Calu3 (cell line): ENCODE measurements at regions not wholly inside any gene's neighbourhood (a gene's known extent, or its start where the extent isn't known, plus 50 kb on each side); places are given as distances from the start of the nearest gene placed in this dataset.

Experiments used
- BruUV-seq: library from RNA; stranded (reverse); fragments of 400-500 nt; replicated peaks from 2 replicates; lab custom pipeline; 2021; lab: Mats Ljungman, UMichigan
- CTCF ChIA-PET: fragments of 300-600 bp; sonication (Branson Sonifier 250); formaldehyde crosslinking; loops from one replicate; lab custom pipeline; 2022; ENCODE audit warnings: antibody characterized with exemption; lab: Charles Lee
- DNase-seq: peaks from one replicate; pipeline ENCODE4 v3.0.0; 2022
- H3K27ac Mint-ChIP-seq: one replicate; pipeline ENCODE4 v1.8.0; 2022; ENCODE audit warnings: mixed read lengths; ENCODE audit not compliant: unreplicated experiment
- H3K27me3 Mint-ChIP-seq: one replicate; pipeline ENCODE4 v1.8.0; 2022; ENCODE audit warnings: mixed read lengths; ENCODE audit not compliant: unreplicated experiment
- H3K36me3 Mint-ChIP-seq: one replicate; pipeline ENCODE4 v1.8.0; 2022; ENCODE audit warnings: mild to moderate bottlenecking, moderate library complexity, mixed read lengths; ENCODE audit not compliant: insufficient read depth, unreplicated experiment
- H3K4me1 Mint-ChIP-seq: one replicate; pipeline ENCODE4 v1.8.0; 2022; ENCODE audit warnings: mild to moderate bottlenecking, low read depth, mixed read lengths; ENCODE audit not compliant: unreplicated experiment
- H3K4me3 Mint-ChIP-seq: one replicate; pipeline ENCODE4 v1.8.0; 2022; ENCODE audit warnings: mild to moderate bottlenecking, low read depth, moderate library complexity, mixed read lengths; ENCODE audit not compliant: unreplicated experiment
- H3K9me3 Mint-ChIP-seq: one replicate; pipeline ENCODE4 v1.8.0; 2022; ENCODE audit warnings: low read depth, mixed read lengths; ENCODE audit not compliant: unreplicated experiment
- CTCF ChIP-seq: fragments of 200-600 bp; IDR thresholded peaks from one replicate; pipeline ENCODE4 v1.8.0; 2022; ENCODE audit warnings: antibody characterized with exemption; ENCODE audit not compliant: unreplicated experiment
- intact Hi-C: fragments of 100-400 bp; cut with micrococcal nuclease; formaldehyde crosslinking; loops from one replicate; pipeline ENCODE4 v1.10.0; 2022; ENCODE audit not compliant: unreplicated experiment

GRCh38 chr16:79815049-79815448 is 214.5 kb upstream of the MAF start:
- Mint-ChIP-seq H3K4me3 (no peak overlapping the region), H3K36me3 (no peaks in the 10 kb centered on the region), H3K27me3 (no peaks in the 10 kb centered on the region), H3K27ac (no peak overlapping the region), H3K4me1 (no peaks in the 10 kb centered on the region), H3K9me3 (no peaks in the 10 kb centered on the region)
- no TSS peak for BruUV-seq
- intact Hi-C loops: no loop called here
- no peak for TF ChIP-seq CTCF
- CTCF ChIA-PET: no interaction called here
- no peak for DNase-seq

- BruUV-seq: no TSS peak
- H3K27me3 Mint-ChIP-seq: peaks cover 8% of the 10 kb centered on the region
Observed at GRCh38 chr16:79814124-79814523, 213.6 kb upstream of the MAF start.

GRCh38 chr16:79811541-79811940 is 211.0 kb upstream of the MAF start:
- H3K4me3 Mint-ChIP-seq: no peak overlapping the region
- no peaks in the 10 kb centered on the region for H3K4me1 Mint-ChIP-seq
- H3K27me3 Mint-ChIP-seq: peaks cover 33% of the 10 kb centered on the region
- no TSS peak for BruUV-seq
- H3K9me3 Mint-ChIP-seq: peaks cover 3% of the 10 kb centered on the region
- DNase-seq: no peak
- no peak overlapping the region for H3K27ac Mint-ChIP-seq
- no peak for TF ChIP-seq CTCF
- CTCF ChIA-PET: no interaction called here
- no peaks in the 10 kb centered on the region for H3K36me3 Mint-ChIP-seq
- intact Hi-C loops: no loop called here

More at GRCh38 chr16:79814124-79814523, 213.6 kb upstream of the MAF start:
- no peaks in the 10 kb centered on the region for H3K4me1 Mint-ChIP-seq
- H3K27ac Mint-ChIP-seq: no peak overlapping the region
- no peak overlapping the region for H3K4me3 Mint-ChIP-seq
- CTCF ChIA-PET: no interaction called here
- no peaks in the 10 kb centered on the region for H3K36me3 Mint-ChIP-seq
- intact Hi-C loops: no loop called here
- TF ChIP-seq CTCF: no peak
- no peak for DNase-seq
- peaks cover 3% of the 10 kb centered on the region for H3K9me3 Mint-ChIP-seq

GRCh38 chr16:79810449-79811189 is 210.1 kb upstream of the MAF start:
- TF ChIP-seq CTCF: no peak
- no peaks in the 10 kb centered on the region for H3K4me1 Mint-ChIP-seq
- H3K27ac Mint-ChIP-seq: no peak overlapping the region
- CTCF ChIA-PET: no interaction called here
- intact Hi-C loops: no loop called here
- no peak for DNase-seq
- H3K4me3 Mint-ChIP-seq: no peak overlapping the region
- H3K36me3 Mint-ChIP-seq: no peaks in the 10 kb centered on the region
- H3K9me3 Mint-ChIP-seq: peaks cover 3% of the 10 kb centered on the region
- no TSS peak for BruUV-seq
- H3K27me3 Mint-ChIP-seq: peaks cover 42% of the 10 kb centered on the region
